ENCODE measurements at regions not wholly inside any gene's neighbourhood (a gene's known extent, or its start where the extent isn't known, plus 50 kb on each side); places are given as distances from the start of the nearest gene placed in this dataset.

- H3K4me3 ChIP-seq (ENCODE audit: low read depth, poor library complexity, severe bottlenecking), result no peak overlapping the region
- TF ChIP-seq CTCF (IDR thresholded peaks at IDR 0.05) (no peak), POLR2A (IDR thresholded peaks at IDR 0.05) (no peak)
- DNase-seq (ENCODE audit: low spot score in 2 of 2), result no peak
- intact Hi-C loops (cut with DNase I; ENCODE audit: low total_unique reads), result no loop called here
- 86 to 91% methylated on average over 4 of the region's 4 CpGs for WGBS, 2 donors
Observed at GRCh38 chr5:4255441-4255840, 659.8 kb downstream of the IRX1 start.

- WGBS, 2 donors, result 34 to 49% methylated on average over 4 of the region's 4 CpGs
- no peak for DNase-seq (ENCODE audit: low spot score in 2 of 2)
- no peak for TF ChIP-seq POLR2A (IDR thresholded peaks at IDR 0.05)
- TF ChIP-seq CTCF (IDR thresholded peaks at IDR 0.05), result no peak
- intact Hi-C loops (cut with DNase I; ENCODE audit: low total_unique reads), result no loop called here
- H3K4me3 ChIP-seq (ENCODE audit: low read depth, poor library complexity, severe bottlenecking), result no peak overlapping the region
Observed at GRCh38 chr5:4258170-4258569, 662.5 kb downstream of the IRX1 start.

- TF ChIP-seq POLR2A (IDR thresholded peaks at IDR 0.05), result no peak
- no peak for TF ChIP-seq CTCF (IDR thresholded peaks at IDR 0.05)
- DNase-seq (ENCODE audit: low spot score in 2 of 2), result no peak
- H3K4me3 ChIP-seq (ENCODE audit: low read depth, poor library complexity, severe bottlenecking), result no peak overlapping the region
- 87 to 90% methylated on average over 2 of the region's 2 CpGs for WGBS, 2 donors
- intact Hi-C loops (cut with DNase I; ENCODE audit: low total_unique reads), result no loop called here
Observed at GRCh38 chr5:4271193-4271592, 675.6 kb downstream of the IRX1 start.

GRCh38 chr5:4275232-4275631 is 679.6 kb downstream of the IRX1 start:
- intact Hi-C loops (cut with DNase I; ENCODE audit: low total_unique reads), result no loop called here
- H3K4me3 ChIP-seq (ENCODE audit: low read depth, poor library complexity, severe bottlenecking), result no peak overlapping the region
- no peak for DNase-seq (ENCODE audit: low spot score in 2 of 2)
- WGBS, 2 donors, result 72 to 80% methylated on average over 8 of the region's 8 CpGs
- TF ChIP-seq POLR2A (IDR thresholded peaks at IDR 0.05) (no peak), CTCF (IDR thresholded peaks at IDR 0.05) (no peak)

GRCh38 chr5:4294878-4295277 is 699.2 kb downstream of the IRX1 start:
- TF ChIP-seq POLR2A (IDR thresholded peaks at IDR 0.05) (no peak), CTCF (IDR thresholded peaks at IDR 0.05) (no peak)
- intact Hi-C loops (cut with DNase I; ENCODE audit: low total_unique reads), result no loop called here
- DNase-seq (ENCODE audit: low spot score in 2 of 2), result no peak
- H3K4me3 ChIP-seq (ENCODE audit: low read depth, poor library complexity, severe bottlenecking), result no peak overlapping the region
- 88 to 91% methylated on average over 9 of the region's 9 CpGs for WGBS, 2 donors

GRCh38 chr5:4295663-4296339 is 700.2 kb downstream of the IRX1 start:
- no peak overlapping the region for H3K4me3 ChIP-seq (ENCODE audit: low read depth, poor library complexity, severe bottlenecking)
- intact Hi-C loops (cut with DNase I; ENCODE audit: low total_unique reads), result no loop called here
- WGBS, 2 donors, result 32% methylated on average over 13 of the region's 13 CpGs
- no peak for DNase-seq (ENCODE audit: low spot score in 2 of 2)
- no peak for TF ChIP-seq CTCF (IDR thresholded peaks at IDR 0.05)
- TF ChIP-seq POLR2A (IDR thresholded peaks at IDR 0.05), result no peak
